ENCODE measurements at regions not wholly inside any gene's neighbourhood (a gene's known extent, or its start where the extent isn't known, plus 50 kb on each side); places are given as distances from the start of the nearest gene placed in this dataset.

DNA sequence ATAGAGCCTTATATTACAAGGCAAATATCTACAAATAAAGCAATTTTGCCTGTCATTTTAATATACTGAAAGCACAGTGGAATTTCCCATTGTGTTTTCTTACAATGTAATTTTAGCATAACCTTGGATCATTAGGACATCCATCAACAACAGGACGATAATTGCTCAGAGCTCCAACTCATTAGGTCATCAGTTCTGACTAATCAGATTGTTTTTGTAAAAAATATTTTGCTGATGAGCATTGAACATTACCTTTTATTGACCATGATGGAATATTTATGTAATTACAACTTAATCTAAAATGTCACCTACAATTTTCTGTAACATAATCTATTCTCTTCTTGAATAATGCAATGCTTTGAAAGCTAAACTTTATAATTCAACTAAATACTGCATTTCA lies 215.3 kb upstream of the DSEL start:
- 67 to 85% methylated on average over 1 of the region's 1 CpG for WGBS, 2 donors

DNA sequence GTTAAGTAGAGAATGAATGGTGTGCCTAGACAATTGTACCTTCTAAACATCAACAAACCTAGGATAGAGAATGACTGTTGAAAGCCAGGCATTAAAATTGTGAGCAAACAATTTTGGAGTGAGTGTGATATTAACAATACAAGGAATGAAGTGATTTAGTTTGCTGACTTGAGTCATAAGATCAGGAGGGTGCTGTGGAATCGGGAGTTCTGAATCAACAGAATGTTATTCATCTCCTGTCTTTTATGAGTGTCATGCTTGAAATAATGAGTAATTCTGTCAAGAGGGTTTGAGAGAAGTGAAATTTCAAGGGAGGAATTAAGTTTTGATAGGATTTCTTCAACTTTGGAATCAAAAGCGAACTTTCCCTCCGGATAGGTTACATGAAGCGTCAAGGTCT lies 214.4 kb upstream of the DSEL start:
- no peaks in the 10 kb centered on the region for H3K4me1 ChIP-seq (ENCODE audit: control insufficient read depth in 5 of 5, insufficient read depth in 5 of 5, low read length in 5 of 5)
- no peak overlapping the region for H3K9ac ChIP-seq (ENCODE audit: insufficient read depth in 1 of 2, low read length in 2 of 2)
- no peaks in the 10 kb centered on the region for H3K9me3 ChIP-seq (ENCODE audit: control insufficient read depth in 4 of 4, insufficient read depth in 3 of 4, low read length in 3 of 4)
- no peak overlapping the region for H3K4me3 ChIP-seq
- DNase-seq (no peak), ATAC-seq (ENCODE audit: insufficient read depth, low FRiP score) (no peak)
- WGBS, 2 donors = 88 to 90% methylated on average over 4 of the region's 4 CpGs
- no peaks in the 10 kb centered on the region for H3K27me3 ChIP-seq (ENCODE audit: control insufficient read depth in 3 of 3, insufficient read depth in 3 of 3, low read length in 2 of 3)
- TF ChIP-seq, protein P1, sequence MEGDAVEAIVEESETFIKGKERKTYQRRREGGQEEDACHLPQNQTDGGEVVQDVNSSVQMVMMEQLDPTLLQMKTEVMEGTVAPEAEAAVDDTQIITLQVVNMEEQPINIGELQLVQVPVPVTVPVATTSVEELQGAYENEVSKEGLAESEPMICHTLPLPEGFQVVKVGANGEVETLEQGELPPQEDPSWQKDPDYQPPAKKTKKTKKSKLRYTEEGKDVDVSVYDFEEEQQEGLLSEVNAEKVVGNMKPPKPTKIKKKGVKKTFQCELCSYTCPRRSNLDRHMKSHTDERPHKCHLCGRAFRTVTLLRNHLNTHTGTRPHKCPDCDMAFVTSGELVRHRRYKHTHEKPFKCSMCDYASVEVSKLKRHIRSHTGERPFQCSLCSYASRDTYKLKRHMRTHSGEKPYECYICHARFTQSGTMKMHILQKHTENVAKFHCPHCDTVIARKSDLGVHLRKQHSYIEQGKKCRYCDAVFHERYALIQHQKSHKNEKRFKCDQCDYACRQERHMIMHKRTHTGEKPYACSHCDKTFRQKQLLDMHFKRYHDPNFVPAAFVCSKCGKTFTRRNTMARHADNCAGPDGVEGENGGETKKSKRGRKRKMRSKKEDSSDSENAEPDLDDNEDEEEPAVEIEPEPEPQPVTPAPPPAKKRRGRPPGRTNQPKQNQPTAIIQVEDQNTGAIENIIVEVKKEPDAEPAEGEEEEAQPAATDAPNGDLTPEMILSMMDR (IDR thresholded peaks at IDR 0.05; ENCODE audit: control extremely low read depth, extremely low read depth) = no peak
- no peak overlapping the region for H3K27ac ChIP-seq (ENCODE audit: low read depth in 1 of 2, low read length in 1 of 2)
- no peaks in the 10 kb centered on the region for H3K36me3 ChIP-seq (ENCODE audit: control insufficient read depth in 4 of 4, insufficient read depth in 4 of 4, low read length in 4 of 4)

More for the DNA sequence above, 215.3 kb upstream of the DSEL start:
- no peak for ATAC-seq (ENCODE audit: insufficient read depth, low FRiP score)
- Histone ChIP-seq H3K27ac (ENCODE audit: low read depth in 1 of 2, low read length in 1 of 2) (no peak overlapping the region), H3K36me3 (ENCODE audit: control insufficient read depth in 4 of 4, insufficient read depth in 4 of 4, low read length in 4 of 4) (no peaks in the 10 kb centered on the region), H3K27me3 (ENCODE audit: control insufficient read depth in 3 of 3, insufficient read depth in 3 of 3, low read length in 2 of 3) (no peaks in the 10 kb centered on the region), H3K4me3 (no peak overlapping the region), H3K9me3 (ENCODE audit: control insufficient read depth in 4 of 4, insufficient read depth in 3 of 4, low read length in 3 of 4) (no peaks in the 10 kb centered on the region), H3K4me1 (ENCODE audit: control insufficient read depth in 5 of 5, insufficient read depth in 5 of 5, low read length in 5 of 5) (no peaks in the 10 kb centered on the region), H3K9ac (ENCODE audit: insufficient read depth in 1 of 2, low read length in 2 of 2) (no peak overlapping the region)
- DNase-seq = no peak
- TF ChIP-seq, protein P1 (IDR thresholded peaks at IDR 0.05; ENCODE audit: control extremely low read depth, extremely low read depth) = no peak

DNA sequence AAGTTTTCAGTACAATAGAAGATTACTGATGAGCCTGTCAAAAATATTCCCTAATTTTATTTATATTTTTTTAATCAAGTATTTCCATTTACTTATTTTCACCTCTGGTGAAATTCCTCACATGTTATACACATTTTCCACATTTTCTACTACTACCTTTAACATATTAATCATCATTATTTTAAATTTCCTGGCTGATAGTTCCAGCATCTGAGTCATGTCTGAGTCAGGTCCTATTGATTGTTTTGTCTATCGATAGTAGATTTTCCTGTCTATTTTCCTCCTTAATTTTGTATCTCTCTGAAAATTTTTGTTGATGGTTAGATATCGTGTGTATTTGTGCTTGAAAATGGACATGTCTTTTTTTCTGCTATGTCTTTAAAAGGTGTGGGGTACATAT lies 211.8 kb upstream of the DSEL start:
- 88% methylated on average over 2 of the region's 2 CpGs for WGBS, 2 donors
- H3K9ac ChIP-seq (ENCODE audit: insufficient read depth in 1 of 2, low read length in 2 of 2) = no peak overlapping the region

DNA sequence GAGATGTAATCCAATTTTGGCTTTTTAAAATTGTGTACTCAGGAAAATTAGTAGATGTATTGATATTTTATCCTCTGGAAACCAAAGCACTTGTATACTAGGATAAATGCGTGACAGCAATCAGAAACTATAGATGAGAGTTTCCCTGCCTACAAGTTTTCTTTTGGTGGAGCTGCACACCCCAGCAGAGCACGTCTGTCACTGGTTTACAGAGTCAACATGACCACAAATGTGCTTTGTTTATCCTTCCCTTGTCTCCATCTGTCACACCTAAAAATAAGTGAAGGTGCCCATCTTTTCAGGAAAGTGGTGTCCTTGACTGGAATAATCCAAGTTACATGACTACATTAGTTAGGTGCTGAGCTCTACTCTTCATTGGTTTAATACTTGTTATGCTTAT lies 210.4 kb upstream of the DSEL start:
- Histone ChIP-seq H3K27ac (ENCODE audit: low read depth in 1 of 2, low read length in 1 of 2) (no peak overlapping the region), H3K4me1 (ENCODE audit: control insufficient read depth in 5 of 5, insufficient read depth in 5 of 5, low read length in 5 of 5) (no peaks in the 10 kb centered on the region), H3K36me3 (ENCODE audit: control insufficient read depth in 4 of 4, insufficient read depth in 4 of 4, low read length in 4 of 4) (no peaks in the 10 kb centered on the region), H3K9me3 (ENCODE audit: control insufficient read depth in 4 of 4, insufficient read depth in 3 of 4, low read length in 3 of 4) (no peaks in the 10 kb centered on the region), H3K4me3 (no peak overlapping the region), H3K27me3 (ENCODE audit: control insufficient read depth in 3 of 3, insufficient read depth in 3 of 3, low read length in 2 of 3) (no peaks in the 10 kb centered on the region), H3K9ac (ENCODE audit: insufficient read depth in 1 of 2, low read length in 2 of 2) (no peak overlapping the region)
- ATAC-seq (ENCODE audit: insufficient read depth, low FRiP score) = no peak
- DNase-seq = no peak
- TF ChIP-seq, protein P1 (IDR thresholded peaks at IDR 0.05; ENCODE audit: control extremely low read depth, extremely low read depth) = no peak
- WGBS, 2 donors = 27 to 35% methylated on average over 2 of the region's 2 CpGs

More for the DNA sequence above, 211.8 kb upstream of the DSEL start:
- no peak overlapping the region for H3K4me3 ChIP-seq
- H3K9me3 ChIP-seq (ENCODE audit: control insufficient read depth in 4 of 4, insufficient read depth in 3 of 4, low read length in 3 of 4) = no peaks in the 10 kb centered on the region
- no peaks in the 10 kb centered on the region for H3K27me3 ChIP-seq (ENCODE audit: control insufficient read depth in 3 of 3, insufficient read depth in 3 of 3, low read length in 2 of 3)
- TF ChIP-seq, protein P1 (IDR thresholded peaks at IDR 0.05; ENCODE audit: control extremely low read depth, extremely low read depth) = no peak
- H3K4me1 ChIP-seq (ENCODE audit: control insufficient read depth in 5 of 5, insufficient read depth in 5 of 5, low read length in 5 of 5) = no peaks in the 10 kb centered on the region
- H3K36me3 ChIP-seq (ENCODE audit: control insufficient read depth in 4 of 4, insufficient read depth in 4 of 4, low read length in 4 of 4) = no peaks in the 10 kb centered on the region
- DNase-seq = no peak
- H3K27ac ChIP-seq (ENCODE audit: low read depth in 1 of 2, low read length in 1 of 2) = no peak overlapping the region
- no peak for ATAC-seq (ENCODE audit: insufficient read depth, low FRiP score)

All from lung (tissue), 11 donors.